ENCODE measurements at regions not wholly inside any gene's neighbourhood (a gene's known extent, or its start where the extent isn't known, plus 50 kb on each side); places are given as distances from the start of the nearest gene placed in this dataset.

DNA sequence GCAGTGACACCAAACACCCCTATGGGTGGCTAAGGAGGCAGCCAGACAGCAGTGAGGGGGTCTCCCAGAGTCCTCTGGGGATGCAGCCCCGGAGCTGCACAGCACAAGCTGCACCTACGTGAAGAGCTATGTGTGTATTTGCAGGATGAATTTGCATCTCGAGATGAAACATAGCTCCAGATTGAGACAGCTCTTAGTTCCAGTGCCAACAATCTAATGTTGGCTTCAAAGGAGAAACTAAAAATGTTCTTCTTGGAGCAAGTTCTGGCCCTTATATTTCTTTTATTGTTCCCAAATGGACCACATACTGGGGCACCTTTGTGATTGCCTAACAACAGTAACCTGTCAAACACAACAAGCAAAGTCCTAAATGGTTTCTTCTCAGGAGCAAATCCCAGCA is 233.9 kb downstream of the SLC4A3 start:
- Histone ChIP-seq H4K20me1 (ENCODE audit: insufficient read depth, low read length) (no peaks in the 10 kb centered on the region), H3K9ac (ENCODE audit: low read length) (no peak overlapping the region), H3K36me3 (ENCODE audit: insufficient read depth, low read length) (no peaks in the 10 kb centered on the region), H3K4me1 (ENCODE audit: insufficient read depth, low read length) (no peaks in the 10 kb centered on the region), H3K4me2 (ENCODE audit: low read length) (no peak overlapping the region), H3K4me3 (ENCODE audit: insufficient read depth, low read depth, low read length) (no peak overlapping the region), H3K27ac (ENCODE audit: low read depth, low read length) (no peak overlapping the region), H3K27me3 (ENCODE audit: insufficient read depth, low read length) (no peaks in the 10 kb centered on the region), H3K9me3 (ENCODE audit: insufficient read depth, low read depth, low read length) (no peaks in the 10 kb centered on the region), H2AFZ (ENCODE audit: low read depth, low read length) (no peak overlapping the region), H3K79me2 (ENCODE audit: insufficient read depth, low read length) (no peaks in the 10 kb centered on the region)
- Mint-ChIP-seq H3K9me3 (ENCODE audit: unreplicated experiment) (peaks cover 1% of the 10 kb centered on the region), H3K36me3 (ENCODE audit: low read depth, unreplicated experiment) (no peaks in the 10 kb centered on the region), H3K4me3 (ENCODE audit: unreplicated experiment) (no peak overlapping the region), H3K27ac (ENCODE audit: unreplicated experiment) (no peak overlapping the region), H3K27me3 (ENCODE audit: low read depth, unreplicated experiment) (peaks cover 3% of the 10 kb centered on the region), H3K4me1 (ENCODE audit: low read depth, unreplicated experiment) (no peaks in the 10 kb centered on the region)
- FAIRE-seq (no peak), DNase-seq (ENCODE audit: low read depth) (no peak)
- TF ChIP-seq, protein P1, sequence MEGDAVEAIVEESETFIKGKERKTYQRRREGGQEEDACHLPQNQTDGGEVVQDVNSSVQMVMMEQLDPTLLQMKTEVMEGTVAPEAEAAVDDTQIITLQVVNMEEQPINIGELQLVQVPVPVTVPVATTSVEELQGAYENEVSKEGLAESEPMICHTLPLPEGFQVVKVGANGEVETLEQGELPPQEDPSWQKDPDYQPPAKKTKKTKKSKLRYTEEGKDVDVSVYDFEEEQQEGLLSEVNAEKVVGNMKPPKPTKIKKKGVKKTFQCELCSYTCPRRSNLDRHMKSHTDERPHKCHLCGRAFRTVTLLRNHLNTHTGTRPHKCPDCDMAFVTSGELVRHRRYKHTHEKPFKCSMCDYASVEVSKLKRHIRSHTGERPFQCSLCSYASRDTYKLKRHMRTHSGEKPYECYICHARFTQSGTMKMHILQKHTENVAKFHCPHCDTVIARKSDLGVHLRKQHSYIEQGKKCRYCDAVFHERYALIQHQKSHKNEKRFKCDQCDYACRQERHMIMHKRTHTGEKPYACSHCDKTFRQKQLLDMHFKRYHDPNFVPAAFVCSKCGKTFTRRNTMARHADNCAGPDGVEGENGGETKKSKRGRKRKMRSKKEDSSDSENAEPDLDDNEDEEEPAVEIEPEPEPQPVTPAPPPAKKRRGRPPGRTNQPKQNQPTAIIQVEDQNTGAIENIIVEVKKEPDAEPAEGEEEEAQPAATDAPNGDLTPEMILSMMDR (IDR thresholded peaks at IDR 0.05; ENCODE audit: insufficient read depth, low read depth, low read length) = no peak
- TF ChIP-seq EZH2 (IDR thresholded peaks at IDR 0.05; ENCODE audit: insufficient read depth, low read length) = no peak

DNA sequence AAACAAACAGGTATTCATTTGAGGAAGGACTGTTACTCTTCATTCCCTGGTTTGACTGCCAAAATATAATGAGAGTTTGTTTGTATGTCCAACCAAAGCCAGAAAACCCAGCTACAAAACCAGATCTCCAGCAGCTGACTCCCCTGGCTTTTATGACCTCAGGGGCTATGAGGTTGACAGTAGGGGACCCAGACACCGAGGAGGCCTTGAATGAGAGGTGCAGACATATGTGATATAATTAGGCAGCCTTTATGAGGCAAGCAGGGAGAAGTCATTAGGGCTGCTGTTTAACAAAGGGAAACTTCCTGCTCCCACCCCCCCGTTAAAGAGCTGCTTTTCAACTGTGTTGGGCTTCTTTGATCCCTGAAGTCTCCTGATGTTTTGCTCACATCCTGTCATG is 236.7 kb downstream of the SLC4A3 start:
- Histone ChIP-seq H3K36me3 (ENCODE audit: insufficient read depth, low read length) (no peaks in the 10 kb centered on the region), H3K9me3 (ENCODE audit: insufficient read depth, low read depth, low read length) (no peaks in the 10 kb centered on the region), H3K79me2 (ENCODE audit: insufficient read depth, low read length) (no peaks in the 10 kb centered on the region), H4K20me1 (ENCODE audit: insufficient read depth, low read length) (no peaks in the 10 kb centered on the region), H3K27me3 (ENCODE audit: insufficient read depth, low read length) (no peaks in the 10 kb centered on the region), H3K4me3 (ENCODE audit: insufficient read depth, low read depth, low read length) (no peak overlapping the region), H3K9ac (ENCODE audit: low read length) (no peak overlapping the region), H2AFZ (ENCODE audit: low read depth, low read length) (no peak overlapping the region), H3K27ac (ENCODE audit: low read depth, low read length) (no peak overlapping the region), H3K4me1 (ENCODE audit: insufficient read depth, low read length) (no peaks in the 10 kb centered on the region), H3K4me2 (ENCODE audit: low read length) (no peak overlapping the region)
- H3K36me3 Mint-ChIP-seq (ENCODE audit: low read depth, unreplicated experiment) = no peaks in the 10 kb centered on the region
- DNase-seq (ENCODE audit: low read depth) (no peak), FAIRE-seq (no peak)
- TF ChIP-seq, protein P1 (IDR thresholded peaks at IDR 0.05; ENCODE audit: insufficient read depth, low read depth, low read length) = no peak
- no peak for TF ChIP-seq EZH2 (IDR thresholded peaks at IDR 0.05; ENCODE audit: insufficient read depth, low read length)
- H3K4me1 Mint-ChIP-seq (ENCODE audit: low read depth, unreplicated experiment) = no peaks in the 10 kb centered on the region
- H3K27me3 Mint-ChIP-seq (ENCODE audit: low read depth, unreplicated experiment) = peaks cover 3% of the 10 kb centered on the region
- H3K4me3 Mint-ChIP-seq (ENCODE audit: unreplicated experiment) = no peak overlapping the region
- no peaks in the 10 kb centered on the region for H3K9me3 Mint-ChIP-seq (ENCODE audit: unreplicated experiment)
- H3K27ac Mint-ChIP-seq (ENCODE audit: unreplicated experiment) = no peak overlapping the region

DNA sequence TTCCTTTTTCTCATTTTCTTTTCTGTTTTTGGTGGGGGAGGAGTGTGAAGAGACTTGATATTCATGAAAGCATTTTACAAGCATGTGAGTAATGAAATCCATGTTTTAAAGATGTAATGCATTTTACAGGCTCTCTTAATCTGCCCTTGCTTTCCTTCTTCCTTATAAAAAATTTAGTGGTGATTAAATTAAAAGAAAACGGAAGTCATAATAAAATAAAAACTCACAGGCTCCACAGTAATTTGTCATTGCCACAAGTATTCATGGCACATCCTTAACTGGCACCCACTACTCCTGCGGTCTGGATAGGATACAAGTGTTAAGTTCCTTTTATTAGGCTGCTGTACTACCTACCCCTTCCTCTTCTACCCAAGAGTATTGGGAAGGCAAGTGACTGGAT is 241.2 kb downstream of the SLC4A3 start:
- no peaks in the 10 kb centered on the region for H3K4me1 Mint-ChIP-seq (ENCODE audit: low read depth, unreplicated experiment)
- no peak for FAIRE-seq

More for the DNA sequence above, 241.2 kb downstream of the SLC4A3 start:
- no peaks in the 10 kb centered on the region for H3K79me2 ChIP-seq (ENCODE audit: insufficient read depth, low read length)
- Mint-ChIP-seq H3K4me3 (ENCODE audit: unreplicated experiment) (no peak overlapping the region), H3K27ac (ENCODE audit: unreplicated experiment) (no peak overlapping the region), H3K9me3 (ENCODE audit: unreplicated experiment) (no peaks in the 10 kb centered on the region), H3K27me3 (ENCODE audit: low read depth, unreplicated experiment) (peaks cover 3% of the 10 kb centered on the region), H3K36me3 (ENCODE audit: low read depth, unreplicated experiment) (no peaks in the 10 kb centered on the region)
- H3K9ac ChIP-seq (ENCODE audit: low read length) = no peak overlapping the region
- no peak overlapping the region for H2AFZ ChIP-seq (ENCODE audit: low read depth, low read length)
- H3K36me3 ChIP-seq (ENCODE audit: insufficient read depth, low read length) = no peaks in the 10 kb centered on the region
- H3K4me2 ChIP-seq (ENCODE audit: low read length) = no peak overlapping the region
- H3K9me3 ChIP-seq (ENCODE audit: insufficient read depth, low read depth, low read length) = no peaks in the 10 kb centered on the region
- no peak overlapping the region for H3K4me3 ChIP-seq (ENCODE audit: insufficient read depth, low read depth, low read length)
- H3K4me1 ChIP-seq (ENCODE audit: insufficient read depth, low read length) = no peaks in the 10 kb centered on the region
- no peak for TF ChIP-seq EZH2 (IDR thresholded peaks at IDR 0.05; ENCODE audit: insufficient read depth, low read length)
- TF ChIP-seq, protein P1 (IDR thresholded peaks at IDR 0.05; ENCODE audit: insufficient read depth, low read depth, low read length) = no peak
- no peak for DNase-seq (ENCODE audit: low read depth)
- no peaks in the 10 kb centered on the region for H4K20me1 ChIP-seq (ENCODE audit: insufficient read depth, low read length)
- no peak overlapping the region for H3K27ac ChIP-seq (ENCODE audit: low read depth, low read length)
- H3K27me3 ChIP-seq (ENCODE audit: insufficient read depth, low read length) = no peaks in the 10 kb centered on the region
